ENCODE measurements at regions not wholly inside any gene's neighbourhood (a gene's known extent, or its start where the extent isn't known, plus 50 kb on each side); places are given as distances from the start of the nearest gene placed in this dataset.
"Not testable (repeated sequence)": the region's sequence is repeated elsewhere in the genome, so short reads cannot be mapped to it uniquely, and the experiment has no call there.

DNA sequence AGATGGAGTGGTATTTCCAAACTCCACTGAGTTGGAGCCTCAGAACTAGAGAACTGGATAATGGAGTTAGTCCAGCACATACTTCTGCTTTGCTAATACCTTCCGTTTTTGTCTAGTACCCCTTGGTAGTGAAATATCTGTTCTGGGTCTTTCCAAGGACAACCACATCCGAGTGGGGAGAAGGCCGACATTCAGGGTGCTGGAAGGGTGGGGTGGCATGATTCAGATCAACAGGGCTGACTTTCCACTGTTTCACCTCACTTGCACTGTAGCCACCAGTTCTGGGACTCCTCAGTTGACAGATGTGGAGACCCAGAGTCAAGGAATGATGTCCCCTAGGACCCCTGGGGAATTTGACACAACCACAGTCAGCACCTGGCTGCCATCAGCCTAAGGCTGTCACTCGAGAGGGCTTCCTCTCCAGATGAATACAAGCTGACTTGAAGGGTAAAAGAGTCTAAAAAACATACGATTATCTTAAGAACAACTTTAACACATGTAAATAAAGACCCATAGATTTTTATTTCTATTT is 84.8 kb upstream of the HNF1B start:
- DNase-seq (ENCODE audit: low read depth in 3 of 3), result no peak

DNA sequence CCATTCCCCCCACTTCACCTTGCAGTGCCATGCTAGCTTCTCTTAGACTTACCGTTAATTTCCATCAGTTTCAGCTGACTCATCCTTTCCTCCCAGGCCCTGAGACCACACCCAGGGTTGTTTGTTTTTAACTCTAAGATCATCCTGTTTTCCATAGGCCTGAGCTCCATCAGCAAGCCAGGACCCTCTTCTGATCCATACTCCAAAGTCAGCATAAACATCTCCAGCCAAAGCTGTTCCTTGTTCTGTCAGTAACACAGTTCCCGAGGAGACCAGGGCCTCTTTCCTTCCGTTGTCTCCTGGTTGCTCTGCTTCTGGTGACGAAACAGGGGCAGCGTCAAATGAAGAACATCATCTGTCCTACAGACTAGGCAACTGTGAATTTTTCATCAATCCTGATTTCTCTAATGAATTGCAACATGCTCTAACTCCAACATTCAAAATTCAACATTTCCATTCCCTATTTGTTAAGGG is 83.8 kb upstream of the HNF1B start:
- no peak for DNase-seq (ENCODE audit: low read depth in 3 of 3)

DNA sequence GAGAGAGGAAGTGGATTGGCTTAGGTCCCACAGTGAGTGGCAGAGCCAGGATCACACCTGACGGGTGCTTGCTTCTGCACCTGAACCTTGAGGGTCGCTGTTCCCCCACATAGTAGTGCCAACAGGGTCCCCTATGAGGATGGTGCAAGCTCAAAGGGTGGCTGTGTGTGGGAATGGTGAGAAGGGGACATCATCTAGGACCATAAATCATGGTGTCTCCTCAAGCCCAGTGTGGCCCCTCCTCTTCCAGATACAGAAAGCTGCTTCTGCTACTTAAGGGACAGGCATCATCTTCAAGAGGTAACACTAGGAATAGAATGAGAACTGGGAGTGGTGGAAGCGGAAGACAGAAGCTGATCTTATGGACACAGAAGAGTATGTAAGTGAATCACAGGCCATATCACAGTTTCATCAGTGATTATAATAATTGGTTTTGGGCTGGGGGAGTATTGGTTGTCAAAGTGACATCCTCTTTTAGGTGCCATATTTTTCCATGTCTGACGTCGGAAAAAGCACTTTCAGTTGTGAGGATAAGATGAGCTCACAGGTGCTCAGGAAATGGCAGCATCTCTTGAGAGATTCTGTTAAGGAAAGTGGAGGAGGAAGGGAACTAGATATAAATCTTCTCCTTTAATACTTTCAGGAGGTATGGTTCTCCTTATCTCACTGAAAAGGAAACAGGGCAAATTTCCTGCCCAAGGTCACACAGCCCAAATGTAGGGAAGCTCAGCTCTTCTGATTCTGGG is 83.2 kb upstream of the HNF1B start:
- DNase-seq (ENCODE audit: low read depth in 3 of 3), result no peak

DNA sequence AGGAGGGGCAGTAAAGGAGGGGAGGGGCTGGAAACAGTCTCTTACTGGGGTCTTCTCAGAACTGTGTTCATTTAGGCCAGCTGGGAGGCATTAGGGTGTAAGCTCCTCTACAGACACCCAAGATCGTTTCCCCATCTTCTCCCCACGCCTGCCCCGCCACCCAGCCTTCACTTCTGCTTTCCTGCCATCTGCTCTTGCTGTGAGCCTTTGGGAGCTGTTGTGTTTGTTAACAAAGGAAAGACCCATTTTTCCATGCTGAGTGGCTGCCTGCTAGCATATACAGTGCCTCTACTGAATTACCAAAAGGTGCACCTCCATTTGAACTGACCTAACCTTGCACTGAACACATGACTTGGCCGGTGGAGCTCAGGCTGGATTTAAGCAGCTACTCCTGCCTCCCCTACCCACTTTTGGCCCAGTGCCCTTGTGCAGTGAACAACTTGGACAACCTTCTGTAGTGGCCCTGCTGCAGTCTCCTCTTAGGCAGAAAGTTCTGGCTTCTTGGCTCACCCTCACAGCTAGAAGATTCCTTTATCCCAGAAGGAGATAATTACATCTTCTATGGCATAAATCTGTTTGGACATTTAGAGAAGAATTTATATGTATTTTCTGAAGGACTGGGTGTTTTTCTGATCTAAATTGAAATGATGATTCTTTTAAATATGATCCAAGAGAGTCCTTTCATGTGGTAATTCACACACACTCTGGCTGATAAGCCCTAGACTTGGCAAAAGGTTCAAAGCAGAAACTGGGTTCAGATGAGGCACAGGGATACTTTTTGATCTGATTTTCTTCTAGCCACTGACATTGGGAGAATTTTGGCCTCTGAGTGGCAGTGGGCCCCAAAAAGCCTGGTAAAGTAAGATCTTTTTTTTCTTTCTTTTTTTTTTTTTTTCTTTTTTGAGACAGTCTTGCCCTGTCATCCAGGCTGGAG is 81.9 kb upstream of the HNF1B start:
- no peak for DNase-seq (ENCODE audit: low read depth in 3 of 3)

DNA sequence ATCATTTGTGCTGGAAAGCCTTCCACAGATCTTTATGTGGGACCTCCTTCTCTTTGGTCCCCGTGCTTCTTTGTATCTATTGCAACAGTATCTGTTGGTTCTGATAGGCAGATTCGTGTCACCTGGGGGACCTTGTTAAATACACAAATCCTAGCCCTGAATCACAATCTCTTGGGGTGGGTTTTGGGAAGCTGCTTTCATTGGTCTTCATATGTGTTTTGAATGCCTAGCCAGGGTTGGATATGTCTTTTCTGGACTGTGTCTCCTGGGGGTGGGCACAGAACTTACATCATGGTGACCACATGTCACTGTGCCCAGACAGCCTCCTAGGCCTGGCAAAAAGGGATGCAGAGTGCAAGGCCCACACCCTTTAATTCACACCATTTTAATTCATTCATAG is 81.0 kb upstream of the HNF1B start:
- no peak for DNase-seq (ENCODE audit: low read depth in 3 of 3)

DNA sequence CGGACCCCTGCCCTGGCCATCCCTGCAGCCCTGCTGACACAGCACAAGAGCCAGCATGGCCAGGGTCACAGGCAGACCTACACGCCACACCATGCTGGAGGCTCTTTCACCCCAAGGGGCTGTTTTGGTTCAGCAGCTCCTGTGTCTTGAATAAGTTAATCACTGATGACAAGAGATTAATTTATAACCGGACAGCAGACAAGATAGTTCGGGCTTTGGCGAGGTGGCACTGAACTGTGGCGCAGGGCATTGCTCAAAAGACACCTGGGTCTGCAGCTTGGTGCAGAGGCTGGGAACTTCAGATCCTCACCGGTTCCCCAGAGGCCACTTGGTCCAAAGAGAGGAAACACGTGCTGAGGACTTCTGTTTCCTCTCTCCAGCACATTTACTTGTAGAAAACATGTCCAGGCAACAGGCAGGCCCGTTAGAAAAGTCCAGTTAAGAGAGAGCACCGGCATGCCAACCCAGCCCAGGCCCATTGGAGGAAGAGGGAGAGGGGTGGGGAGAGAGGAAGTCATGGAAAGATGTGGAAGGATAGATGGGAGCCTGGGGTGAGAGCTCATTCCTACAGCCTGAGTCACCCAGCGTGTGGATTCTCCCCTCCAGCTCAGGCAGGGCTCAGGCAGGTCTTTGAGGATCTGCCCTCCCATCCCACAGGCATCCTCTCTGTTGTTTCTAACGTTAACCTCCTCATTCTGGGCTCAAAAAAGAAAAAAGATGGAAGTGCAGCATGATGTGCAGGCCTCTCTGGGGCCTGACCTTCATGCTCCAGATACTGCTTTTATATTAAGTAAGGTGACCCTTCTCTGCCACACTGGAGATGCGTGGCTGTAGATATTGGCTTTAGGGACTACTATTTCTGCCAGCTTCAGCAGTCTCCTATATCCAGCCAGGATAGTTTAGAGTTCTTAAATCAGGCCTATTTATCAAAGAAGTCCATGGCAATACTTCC is 80.0 kb upstream of the HNF1B start:
- DNase-seq (ENCODE audit: low read depth in 3 of 3), result no peak

DNA sequence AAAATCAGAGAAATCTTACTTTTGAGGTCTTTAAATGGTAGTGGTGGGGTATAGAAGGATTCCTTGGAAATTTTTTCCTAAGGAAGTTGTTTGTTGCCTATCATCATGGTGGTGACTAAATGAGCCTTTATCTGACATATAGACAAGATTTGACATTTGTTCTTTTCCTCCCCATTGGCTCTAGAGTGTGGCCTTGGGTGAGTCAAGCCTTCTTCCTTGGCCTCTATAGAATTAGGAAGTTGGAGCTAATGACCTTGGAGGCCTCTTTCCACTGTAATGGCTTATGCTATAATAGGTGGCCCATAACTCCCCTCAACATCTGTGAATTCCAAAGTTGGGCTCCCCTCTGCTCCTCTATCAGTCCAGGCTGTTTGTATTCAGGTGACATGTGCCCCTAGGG is 79.1 kb upstream of the HNF1B start:
- DNase-seq (ENCODE audit: low read depth in 3 of 3), result no peak

DNA sequence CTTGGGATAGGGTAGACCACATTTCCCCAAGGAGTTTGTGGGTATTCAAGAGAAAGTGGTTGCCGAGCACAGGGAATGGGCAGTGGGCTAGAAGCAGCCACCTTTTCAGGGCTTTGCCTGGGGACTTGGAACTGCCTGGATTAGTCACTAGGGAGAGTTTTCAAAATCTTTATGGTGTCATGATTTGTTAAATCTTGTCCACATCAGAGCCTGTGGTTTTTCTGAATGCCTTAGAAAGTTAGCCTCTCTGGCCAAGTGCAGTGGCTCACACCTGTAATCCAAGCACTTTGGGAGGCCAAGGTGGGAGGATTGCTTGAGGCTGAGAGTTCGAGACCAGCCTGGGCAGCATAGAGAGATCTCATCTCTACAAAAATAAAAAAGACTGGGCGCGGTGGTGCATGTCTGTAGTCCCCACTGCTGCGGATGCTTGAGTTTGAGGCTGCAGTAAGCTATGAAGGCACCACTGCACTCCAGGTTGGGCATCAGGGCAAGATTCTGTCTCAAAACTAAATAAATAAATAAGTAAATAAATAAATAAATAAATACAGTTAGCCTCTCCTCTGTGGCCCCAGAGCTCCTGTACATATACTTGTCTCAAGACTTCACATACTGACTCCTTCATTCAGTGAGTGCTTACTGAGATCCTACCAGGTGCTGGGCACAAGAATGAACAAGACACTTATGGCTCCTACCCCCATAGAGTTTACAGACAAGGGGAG is 76.3 kb upstream of the HNF1B start:
- no peak for DNase-seq (ENCODE audit: low read depth in 3 of 3)

DNA sequence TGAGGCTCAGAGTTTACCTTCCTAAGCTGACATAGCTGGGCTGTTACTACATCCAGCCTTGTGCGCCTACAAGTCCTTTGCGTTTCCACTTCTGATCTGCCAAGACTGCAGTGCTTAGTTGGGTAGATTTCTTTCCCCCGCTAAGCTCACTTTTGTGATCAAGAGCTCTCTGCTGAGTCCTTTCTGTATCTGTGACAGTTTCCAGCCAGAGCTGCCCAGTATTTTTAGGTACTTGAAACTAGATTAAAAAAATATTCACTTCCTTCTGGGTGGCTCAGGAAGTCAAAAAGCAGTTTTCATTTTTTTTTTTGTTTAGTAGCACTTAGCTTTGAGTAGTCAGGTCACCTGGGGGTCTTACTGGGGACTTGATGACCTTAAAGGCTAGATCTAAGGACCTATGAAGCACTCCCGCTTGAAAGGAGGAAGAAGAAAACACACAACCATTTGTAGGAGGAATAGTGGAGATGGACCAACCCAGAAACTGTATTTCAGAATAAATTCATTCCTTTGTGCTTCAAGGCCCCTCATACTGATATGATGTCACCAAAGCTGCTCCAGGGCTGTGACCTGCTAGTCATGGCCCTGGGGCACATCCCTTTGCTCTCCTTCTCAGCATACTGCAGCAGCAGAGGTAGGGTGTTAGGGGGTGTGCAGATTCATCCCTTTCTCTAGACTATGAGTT is 75.6 kb upstream of the HNF1B start:
- no peak for DNase-seq (ENCODE audit: low read depth in 3 of 3)

DNA sequence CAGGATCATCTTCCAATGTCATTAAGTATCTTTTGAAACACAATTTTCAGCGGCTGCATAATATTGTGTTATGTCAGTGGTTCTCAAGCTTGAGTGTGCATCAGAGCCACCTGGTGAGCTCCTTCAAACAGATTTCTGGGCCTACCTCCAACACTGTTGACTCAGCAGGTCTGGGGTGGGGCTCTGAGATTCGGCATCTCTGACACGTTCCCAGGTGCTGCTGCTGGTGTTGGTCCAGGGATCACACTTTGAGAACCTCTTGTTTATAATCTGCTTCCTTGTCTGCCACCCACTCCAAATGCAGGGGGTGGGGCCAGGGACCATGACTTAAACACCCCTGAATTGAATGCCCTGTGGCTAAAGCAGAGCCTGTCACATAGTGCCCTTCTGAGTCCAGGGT is 73.8 kb upstream of the HNF1B start:
- DNase-seq (ENCODE audit: low read depth in 3 of 3), result no peak

DNA sequence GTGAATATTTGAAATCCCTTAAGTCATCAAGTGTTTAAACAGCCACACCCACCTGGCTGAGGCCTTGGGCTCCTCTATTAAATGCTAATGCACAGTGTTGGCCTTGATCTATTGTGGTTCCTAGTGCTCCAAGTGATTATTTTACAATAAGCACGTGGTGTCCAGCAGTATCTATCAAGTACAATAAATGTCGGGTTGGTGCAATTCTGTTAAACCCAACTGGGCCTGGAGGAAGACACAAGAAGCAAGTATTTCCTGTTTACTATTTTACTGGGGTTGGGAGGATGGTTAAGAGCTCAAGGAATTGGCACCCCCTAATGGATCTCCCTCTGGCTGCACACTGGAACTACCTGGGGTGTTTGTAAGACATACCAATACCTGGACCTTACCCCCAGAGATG is 72.1 kb upstream of the HNF1B start:
- no peak for DNase-seq (ENCODE audit: low read depth in 3 of 3)

DNA sequence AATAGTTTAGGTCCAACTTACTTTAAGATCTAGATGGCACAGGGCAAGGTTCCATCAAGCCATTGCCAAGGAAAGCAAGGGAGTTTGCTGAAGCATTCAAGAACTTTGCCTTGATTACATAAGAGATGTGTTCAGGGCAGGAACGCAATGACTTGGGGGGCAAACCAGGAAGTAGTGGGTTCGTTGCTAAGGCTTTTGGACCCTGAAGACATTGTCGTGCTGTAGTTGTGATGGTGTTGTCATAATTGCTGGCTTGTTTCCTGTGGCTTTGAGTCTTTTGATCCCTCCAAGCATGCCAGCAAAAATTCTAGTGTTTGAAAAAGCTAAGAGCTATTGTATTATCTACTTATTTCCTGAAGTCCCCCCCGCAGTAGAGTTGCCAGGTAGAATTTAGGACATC is 70.7 kb upstream of the HNF1B start:
- DNase-seq (ENCODE audit: low read depth in 3 of 3), result no peak

DNA sequence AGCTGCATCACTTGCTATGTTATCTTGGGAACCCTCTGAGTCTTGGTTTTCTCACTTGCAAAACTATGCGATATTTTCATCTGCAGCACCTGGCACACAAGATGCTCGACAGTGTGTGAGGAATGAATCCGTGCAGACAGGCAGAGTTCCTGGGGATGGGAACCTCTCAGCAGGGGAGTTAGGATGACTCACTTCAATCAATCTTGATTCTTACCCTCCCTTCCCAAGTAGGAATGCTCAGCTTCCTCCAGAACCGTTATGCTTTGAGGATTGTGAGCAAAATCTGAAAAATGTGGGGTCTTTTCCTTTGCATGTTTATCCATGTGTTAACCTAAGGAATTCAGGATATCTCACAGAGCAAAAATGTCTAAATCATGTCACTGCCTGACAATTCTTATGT is 68.9 kb upstream of the HNF1B start:
- no peak for DNase-seq (ENCODE audit: low read depth in 3 of 3)

DNA sequence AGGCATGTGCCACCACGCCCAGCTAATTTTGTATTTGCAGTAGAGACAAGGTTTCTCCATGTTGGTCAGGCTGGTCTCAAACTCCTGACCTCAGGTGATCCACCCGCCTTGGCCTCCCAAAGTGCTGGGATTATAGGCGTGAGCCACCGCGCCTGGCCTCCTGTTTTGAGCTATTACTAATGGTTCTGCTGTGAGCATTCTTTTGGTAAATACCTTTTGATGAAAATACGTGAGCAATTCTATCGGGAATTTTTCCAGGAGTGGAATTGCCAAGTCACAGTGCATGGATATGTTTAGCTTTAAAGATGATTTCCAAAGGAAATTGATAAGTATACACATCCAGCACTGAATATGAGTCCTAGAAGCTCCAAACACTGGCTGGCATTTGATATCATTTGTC is 64.0 kb upstream of the HNF1B start:
- not testable (repeated sequence) for DNase-seq (ENCODE audit: low read depth in 3 of 3)

DNA sequence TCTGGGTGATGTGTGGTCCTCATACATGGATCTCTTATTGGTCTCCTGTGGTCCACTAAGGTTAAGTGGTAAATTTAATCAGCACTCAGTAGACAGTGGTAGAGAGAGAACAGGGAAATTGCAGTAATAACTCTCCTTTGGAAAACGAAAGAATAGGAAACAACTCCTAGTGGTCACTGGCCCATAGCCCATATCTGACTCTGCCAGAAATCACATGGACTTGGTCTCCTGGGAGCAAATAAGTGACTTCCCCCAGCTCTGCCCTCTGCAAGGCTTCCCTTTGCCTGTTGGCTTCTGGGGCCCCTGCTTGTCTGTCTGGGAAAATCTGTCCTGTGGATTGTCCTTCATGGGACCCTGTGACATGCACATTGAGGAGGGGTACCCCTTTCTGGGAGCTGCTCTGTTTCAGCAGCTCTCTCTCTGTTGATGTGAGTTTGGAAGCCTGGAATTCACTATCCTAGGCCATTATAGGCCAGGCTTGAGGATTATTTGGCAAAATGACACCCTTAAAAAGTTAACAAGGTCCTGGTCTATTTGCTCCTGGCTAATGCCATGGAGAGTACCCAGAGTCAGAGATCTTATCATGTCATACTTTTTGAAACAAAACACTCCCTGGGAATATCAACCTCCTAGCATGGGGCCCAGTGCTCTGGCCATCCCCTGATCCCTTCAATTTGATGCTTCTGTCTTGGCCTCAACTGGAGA is 58.0 kb upstream of the HNF1B start:
- no peak for DNase-seq (ENCODE audit: low read depth in 3 of 3)

DNA sequence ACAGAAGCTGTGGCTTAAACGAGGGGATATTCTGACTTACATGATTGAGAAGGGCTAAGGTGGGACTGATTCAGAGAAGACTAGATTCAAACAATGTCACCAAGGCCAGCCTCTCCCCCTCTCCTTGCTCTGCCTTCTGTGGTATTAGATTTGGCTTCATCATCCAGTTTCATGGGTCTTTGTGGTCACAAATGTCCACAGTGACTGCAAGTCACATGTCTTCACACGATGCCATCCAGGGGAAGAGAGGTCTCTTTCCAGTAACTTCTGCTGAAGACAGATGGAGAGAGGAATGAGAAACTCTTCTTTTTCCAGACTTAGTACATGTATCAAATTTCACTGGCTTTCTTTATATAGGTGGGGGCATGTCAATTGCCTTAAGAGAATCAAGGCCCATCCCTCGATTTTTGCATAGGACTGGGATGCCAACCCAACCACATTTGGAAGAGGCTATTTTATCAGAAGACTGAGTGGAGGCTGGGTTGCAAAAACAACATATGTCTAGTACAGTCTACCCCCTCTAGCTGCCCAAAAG is 57.3 kb upstream of the HNF1B start:
- DNase-seq (ENCODE audit: low read depth in 3 of 3), result no peak

DNA sequence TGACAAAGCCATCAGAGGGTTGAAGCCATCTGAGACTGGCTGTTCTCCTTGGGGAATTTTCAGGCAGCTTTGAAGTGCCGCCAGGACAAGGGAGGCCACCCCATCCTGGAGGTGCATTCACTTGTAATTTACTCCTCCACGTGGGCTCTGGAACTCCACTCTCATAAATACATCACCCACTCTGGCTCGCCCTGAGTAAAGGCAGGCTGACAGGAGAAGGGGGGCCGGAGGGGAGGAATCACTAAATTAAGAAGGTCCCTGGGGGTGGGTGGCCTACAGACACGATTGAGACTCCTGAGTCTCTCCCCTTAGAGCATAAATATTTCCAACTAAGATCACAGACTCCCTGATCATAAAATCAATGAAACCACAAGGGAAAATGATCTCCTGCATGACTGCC is 56.3 kb upstream of the HNF1B start:
- no peak for DNase-seq (ENCODE audit: low read depth in 3 of 3)

DNA sequence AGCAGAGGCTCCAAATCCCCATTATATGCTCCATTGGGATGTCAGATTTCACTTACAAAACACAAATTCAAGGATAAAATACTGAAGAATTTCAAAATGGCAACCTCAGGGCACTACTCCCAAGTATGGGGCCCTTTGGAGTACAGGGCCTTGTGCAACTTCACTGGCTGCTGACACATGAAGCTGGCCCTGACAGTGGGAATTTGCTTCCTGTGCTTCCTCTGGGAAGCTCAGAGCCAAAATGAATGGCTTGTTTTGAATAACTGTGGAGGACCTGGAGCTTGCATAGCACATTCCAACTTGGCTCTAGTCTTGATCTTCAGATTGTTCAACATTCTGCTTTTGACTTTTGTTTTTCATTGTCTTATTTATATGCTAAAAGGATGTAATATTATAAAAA is 52.3 kb upstream of the HNF1B start:
- DNase-seq (ENCODE audit: low read depth in 3 of 3), result no peak

DNA sequence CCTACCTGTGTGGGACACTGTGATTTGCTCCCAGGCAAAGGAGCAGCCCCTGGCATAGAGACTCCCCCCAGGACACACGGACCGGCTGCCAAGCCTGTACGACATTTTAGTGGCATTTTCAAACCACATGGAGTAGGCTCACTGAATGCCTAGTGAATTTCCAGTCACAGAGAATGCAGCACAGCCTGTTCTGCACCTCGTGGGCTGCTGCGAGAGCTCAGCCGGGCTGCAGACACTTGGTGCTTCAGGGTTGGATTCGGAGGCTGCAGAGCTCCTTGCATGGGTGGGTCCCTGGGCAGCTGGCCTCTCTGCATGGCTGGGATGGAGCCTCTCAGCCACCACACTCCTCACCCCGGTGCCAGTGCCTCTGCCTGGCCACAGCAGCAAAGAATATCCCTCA is 51.2 kb upstream of the HNF1B start:
- DNase-seq (ENCODE audit: low read depth in 3 of 3), result no peak
